K562 (cell line): ENCODE measurements at regions not wholly inside any gene's neighbourhood (a gene's known extent, or its start where the extent isn't known, plus 50 kb on each side); places are given as distances from the start of the nearest gene placed in this dataset.

ENCODE experiments used
- BCL6 ChIP-seq: fragments of 250-450 bp; sonication (Bioruptor Pico); IDR thresholded peaks from 2 replicates; pipeline ENCODE4 v1.4.0; 2020
- CEBPG ChIP-seq, 3 experiments: fragments of 200-800 bp in 1 of 3; sonication (Bioruptor generic) in 1 of 3; sonication (generic) in 1 of 3; formaldehyde crosslinking in 1 of 3; IDR thresholded peaks in 2 of 3; conservative IDR thresholded peaks in 1 of 3; 2 replicates each; pipeline versions ENCODE4 v1.6.1 to v1.8.0; 2016 to 2022; ENCODE audit warnings: missing compliant biosample characterization in 2 of 3, missing genetic modification characterization in 2 of 3, mild to moderate bottlenecking in 1 of 3, missing genetic modification reagents in 1 of 3
- CTCF ChIP-seq, 3 experiments: IDR thresholded peaks in 2 of 3; conservative IDR thresholded peaks in 1 of 3; 2 replicates each; pipeline ENCODE4 v1.5.1; 2011 to 2012; ENCODE audit warnings: low read length in 3 of 3, mild to moderate bottlenecking in 3 of 3, control low read depth in 2 of 3, improper control_type of control experiment in 1 of 3, inconsistent platforms in 1 of 3, low read depth in 1 of 3, mixed read lengths in 1 of 3, moderate library complexity in 1 of 3; ENCODE audit not compliant: insufficient read depth in 2 of 3

GRCh38 chr18:28576941-28577340 lies 400.0 kb upstream of the CDH2 start:
- TF ChIP-seq CTCF (IDR thresholded peaks at IDR 0.05 in 2 of 3, conservative IDR thresholded peaks at IDR 0.05 in 1 of 3; ENCODE audit: insufficient read depth in 2 of 3, low read depth in 1 of 3, low read length in 3 of 3) (no peak), BCL6 (CRISPR knock-in tag) (no peak), CEBPG (CRISPR knock-in tag; IDR thresholded peaks at IDR 0.05) (no peak), CEBPG (tag; conservative IDR thresholded peaks at IDR 0.05 in 1 of 2, IDR thresholded peaks at IDR 0.05 in 1 of 2) (no peak)
